Lung (tissue), 11 donors: ENCODE measurements at regions not wholly inside any gene's neighbourhood (a gene's known extent, or its start where the extent isn't known, plus 50 kb on each side); places are given as distances from the start of the nearest gene placed in this dataset.
"Not testable (repeated sequence)": the region's sequence is repeated elsewhere in the genome, so short reads cannot be mapped to it uniquely, and the experiment has no call there.

Experiments
- ATAC-seq: fragments of 200-7000 bp; cut with Tn5 transposase; one replicate; pipeline ENCODE4 v1.9.1; 2020; ENCODE audit warnings: moderate number of reproducible peaks; ENCODE audit not compliant: insufficient read depth, low FRiP score
- DNase-seq, 3 donors: peaks; one replicate each; pipeline ENCODE4 v3.0.0-alpha.2; 2013 to 2017
- H3K27ac ChIP-seq, 2 donors: one replicate each; pipeline ENCODE4 v1.5.1; 2013; ENCODE audit warnings: mild to moderate bottlenecking in 2 of 2, moderate library complexity in 2 of 2, control low read depth in 1 of 2, inconsistent platforms in 1 of 2, low read depth in 1 of 2, low read length in 1 of 2
- H3K27me3 ChIP-seq, 3 donors: one replicate each; pipeline ENCODE4 v1.5.1; 2013; ENCODE audit warnings: low read length in 2 of 3; ENCODE audit not compliant: control insufficient read depth in 3 of 3, insufficient read depth in 3 of 3
- H3K36me3 ChIP-seq, 4 donors: one replicate each; pipeline ENCODE4 v1.5.1; 2013; ENCODE audit warnings: low read length in 4 of 4, mild to moderate bottlenecking in 1 of 4, moderate library complexity in 1 of 4; ENCODE audit not compliant: control insufficient read depth in 4 of 4, insufficient read depth in 4 of 4
- H3K4me1 ChIP-seq, 5 donors: one replicate each; pipeline ENCODE4 v1.5.1; 2013; ENCODE audit warnings: low read length in 5 of 5, mild to moderate bottlenecking in 2 of 5, moderate library complexity in 1 of 5; ENCODE audit not compliant: control insufficient read depth in 5 of 5, insufficient read depth in 5 of 5
- H3K4me3 ChIP-seq: one replicate; pipeline ENCODE4 v1.5.1; 2013; ENCODE audit warnings: mild to moderate bottlenecking, control low read depth, moderate library complexity
- H3K9ac ChIP-seq, 2 donors: one replicate each; pipeline ENCODE4 v1.5.1; 2013; ENCODE audit warnings: low read length in 2 of 2, control low read depth in 1 of 2; ENCODE audit not compliant: insufficient read depth in 1 of 2
- H3K9me3 ChIP-seq, 4 donors: one replicate each; pipeline ENCODE4 v1.5.1; 2013; ENCODE audit warnings: low read length in 3 of 4, mild to moderate bottlenecking in 1 of 4, moderate library complexity in 1 of 4; ENCODE audit not compliant: control insufficient read depth in 4 of 4, insufficient read depth in 3 of 4
- CTCF ChIP-seq: IDR thresholded peaks from 2 replicates; pipeline ENCODE4 v1.5.1; 2012; ENCODE audit warnings: mild to moderate bottlenecking; ENCODE audit errors: control extremely low read depth, extremely low read depth
- WGBS, 2 donors: extraction: QIAGEN DNeasy Blood & Tissue Kit; methylation state at CpG; one replicate each; pipeline ENCODE4 v1.1.7; 2013; 5-methylcytosine and 5-hydroxymethylcytosine counted together
- donor health status: control.
- donor health status: control.
- donor health status: Bipolar disorder and iron deficiency.
- donor health status: healthy.
- donor health status: DM: yes; HTN: yes; CAD: no.

GRCh38 chr16:13479549-13479948 lies 440.4 kb upstream of the ERCC4 start:
- TF ChIP-seq CTCF: no peak
- no peak overlapping the region for H3K9ac ChIP-seq
- H3K36me3 ChIP-seq: no peaks in the 10 kb centered on the region
- no peaks in the 10 kb centered on the region for H3K27me3 ChIP-seq
- 87 to 88% methylated on average over 7 of the region's 7 CpGs for WGBS, 2 donors
- H3K4me3 ChIP-seq: no peak overlapping the region
- no peaks in the 10 kb centered on the region for H3K4me1 ChIP-seq
- H3K27ac ChIP-seq: no peak overlapping the region
- H3K9me3 ChIP-seq: peaks cover 0 to 9% (median 3%) of the 10 kb centered on the region in 4 donors
- no peak for ATAC-seq
- no peak for DNase-seq

- H3K27me3 ChIP-seq: no peaks in the 10 kb centered on the region
- no peak for DNase-seq
- no peaks in the 10 kb centered on the region for H3K4me1 ChIP-seq
- 72 to 77% methylated on average over 4 of the region's 4 CpGs for WGBS, 2 donors
- no peaks in the 10 kb centered on the region for H3K36me3 ChIP-seq
- no peak for ATAC-seq
- no peak overlapping the region for H3K9ac ChIP-seq
- TF ChIP-seq CTCF: no peak
- no peak overlapping the region for H3K27ac ChIP-seq
- no peak overlapping the region for H3K4me3 ChIP-seq
- H3K9me3 ChIP-seq: peaks cover 0 to 10% (median 3%) of the 10 kb centered on the region in 4 donors
Observed at GRCh38 chr16:13480801-13481200, 439.2 kb upstream of the ERCC4 start.

- no peaks in the 10 kb centered on the region for H3K27me3 ChIP-seq
- no peaks in the 10 kb centered on the region for H3K4me1 ChIP-seq
- no peak overlapping the region for H3K4me3 ChIP-seq
- no peak for TF ChIP-seq CTCF
- H3K9ac ChIP-seq: no peak overlapping the region
- ATAC-seq (no peak), DNase-seq (no peak)
- no peak overlapping the region for H3K27ac ChIP-seq
- H3K36me3 ChIP-seq: no peaks in the 10 kb centered on the region
- H3K9me3 ChIP-seq: peaks cover 0 to 10% (median 3%) of the 10 kb centered on the region in 4 donors
- WGBS, 2 donors: 82 to 84% methylated on average over 3 of the region's 3 CpGs
Observed at GRCh38 chr16:13483121-13483520, 436.8 kb upstream of the ERCC4 start.

DNA sequence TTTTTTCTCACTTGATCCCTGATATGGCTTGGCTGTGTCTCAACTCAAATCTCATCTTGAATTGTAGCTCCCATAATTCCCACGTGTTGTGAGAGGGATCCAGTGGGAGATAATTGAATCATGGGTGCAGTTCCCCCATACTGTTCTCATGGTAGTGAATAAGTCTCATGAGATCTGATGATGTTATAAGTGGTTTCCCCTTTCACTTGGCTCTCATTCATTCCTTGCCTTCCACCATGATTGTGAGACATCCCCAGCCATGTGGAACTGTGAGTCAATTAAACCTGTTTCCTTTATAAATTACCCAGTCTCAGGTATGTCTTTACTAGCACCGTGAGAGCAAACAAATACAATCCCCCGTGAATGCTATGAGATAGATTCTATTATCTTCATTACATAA lies 430.5 kb upstream of the ERCC4 start:
- not testable (repeated sequence) for H3K27ac ChIP-seq, H3K27me3 ChIP-seq, DNase-seq, H3K36me3 ChIP-seq, H3K4me1 ChIP-seq, ATAC-seq, H3K4me3 ChIP-seq, H3K9ac ChIP-seq, H3K9me3 ChIP-seq
- WGBS, 2 donors: 81 to 93% methylated on average over 3 of the region's 3 CpGs
